Thyroid gland (tissue), 4 donors: ENCODE measurements at regions not wholly inside any gene's neighbourhood (a gene's known extent, or its start where the extent isn't known, plus 50 kb on each side); places are given as distances from the start of the nearest gene placed in this dataset.

Experiments used
- POLR2A ChIP-seq, 2 donors: fragments of 450-650 bp; IDR thresholded peaks; one replicate each; pipeline ENCODE4 v1.6.1; 2017; ENCODE audit warnings: antibody characterized with exemption in 2 of 2, mild to moderate bottlenecking in 2 of 2, moderate library complexity in 1 of 2
- TF ChIP-seq, protein P1 (sequence below), 6 experiments: fragments of 200-600 bp in 3 of 6; fragments of 450-650 bp in 3 of 6; sonication (generic) in 3 of 6; IDR thresholded peaks; one replicate each; pipeline ENCODE4 v1.5.1; 2016 to 2019; ENCODE audit warnings: antibody characterized with exemption in 6 of 6, mild to moderate bottlenecking in 2 of 6, inconsistent platforms in 1 of 6, moderate library complexity in 1 of 6

DNA sequence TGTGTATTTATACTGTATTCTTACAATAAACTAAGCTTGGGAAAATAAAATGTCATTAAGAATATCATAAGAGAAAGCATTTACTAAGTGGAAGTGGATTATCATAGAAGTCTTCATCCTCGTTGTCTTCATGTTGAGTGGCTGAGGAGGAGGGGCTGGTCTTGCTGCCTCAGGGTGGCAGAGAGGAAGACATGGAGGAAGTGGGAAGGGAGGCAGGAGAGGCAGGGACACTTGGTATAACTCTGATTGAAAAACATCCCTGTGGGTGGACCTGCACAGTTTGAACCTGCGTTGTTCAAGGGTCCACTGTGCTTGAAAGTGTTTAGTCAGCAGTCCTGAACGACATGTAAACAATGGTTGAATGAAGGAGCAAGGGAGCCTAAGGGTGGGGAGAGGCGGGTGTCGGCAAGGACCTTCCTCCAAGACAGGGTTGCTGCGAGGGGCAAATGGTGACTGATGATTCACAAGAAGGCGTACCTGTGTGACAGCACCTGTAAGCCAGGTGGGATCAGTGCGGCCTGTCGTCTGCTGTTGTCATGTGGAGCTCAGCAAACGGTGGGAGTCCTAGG is 103.8 kb upstream of the KLF13 start:
- TF ChIP-seq, protein P1, sequence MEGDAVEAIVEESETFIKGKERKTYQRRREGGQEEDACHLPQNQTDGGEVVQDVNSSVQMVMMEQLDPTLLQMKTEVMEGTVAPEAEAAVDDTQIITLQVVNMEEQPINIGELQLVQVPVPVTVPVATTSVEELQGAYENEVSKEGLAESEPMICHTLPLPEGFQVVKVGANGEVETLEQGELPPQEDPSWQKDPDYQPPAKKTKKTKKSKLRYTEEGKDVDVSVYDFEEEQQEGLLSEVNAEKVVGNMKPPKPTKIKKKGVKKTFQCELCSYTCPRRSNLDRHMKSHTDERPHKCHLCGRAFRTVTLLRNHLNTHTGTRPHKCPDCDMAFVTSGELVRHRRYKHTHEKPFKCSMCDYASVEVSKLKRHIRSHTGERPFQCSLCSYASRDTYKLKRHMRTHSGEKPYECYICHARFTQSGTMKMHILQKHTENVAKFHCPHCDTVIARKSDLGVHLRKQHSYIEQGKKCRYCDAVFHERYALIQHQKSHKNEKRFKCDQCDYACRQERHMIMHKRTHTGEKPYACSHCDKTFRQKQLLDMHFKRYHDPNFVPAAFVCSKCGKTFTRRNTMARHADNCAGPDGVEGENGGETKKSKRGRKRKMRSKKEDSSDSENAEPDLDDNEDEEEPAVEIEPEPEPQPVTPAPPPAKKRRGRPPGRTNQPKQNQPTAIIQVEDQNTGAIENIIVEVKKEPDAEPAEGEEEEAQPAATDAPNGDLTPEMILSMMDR (IDR thresholded peaks at IDR 0.05): no peak
- TF ChIP-seq POLR2A (IDR thresholded peaks at IDR 0.05): no peak
